Astrocyte of the spinal cord (primary cell): ENCODE measurements at regions not wholly inside any gene's neighbourhood (a gene's known extent, or its start where the extent isn't known, plus 50 kb on each side); places are given as distances from the start of the nearest gene placed in this dataset.

Experiments used
- DNase-seq: peaks from one replicate; pipeline ENCODE4 v3.0.0; 2011; ENCODE audit warnings: low read depth, low spot score
- H3K4me3 ChIP-seq: 2 replicates; pipeline ENCODE4 v1.5.1; 2011; ENCODE audit warnings: low read depth, mild to moderate bottlenecking, low read length, moderate library complexity
- CTCF ChIP-seq: IDR thresholded peaks from 2 replicates; pipeline ENCODE4 v1.5.1; 2012; ENCODE audit warnings: low read depth, mild to moderate bottlenecking, low read length, inconsistent platforms
- in situ Hi-C: cut with HindIII; loops from 2 replicates; pipeline ENCODE4 v1.10.0; 2017; ENCODE audit warnings: low sequenced_read_pairs

- no peak overlapping the region for H3K4me3 ChIP-seq
- no peak for TF ChIP-seq CTCF
- in situ Hi-C loops, result no loop called here
- peak; percentile 28 for DNase-seq
Measured at GRCh38 chr15:85314146-85314545, 66.3 kb upstream of the AKAP13 start.

GRCh38 chr15:85314633-85315032 lies 65.8 kb upstream of the AKAP13 start:
- in situ Hi-C loops, result no loop called here
- no peak for DNase-seq
- H3K4me3 ChIP-seq, result no peak overlapping the region
- TF ChIP-seq CTCF, result no peak

DNA sequence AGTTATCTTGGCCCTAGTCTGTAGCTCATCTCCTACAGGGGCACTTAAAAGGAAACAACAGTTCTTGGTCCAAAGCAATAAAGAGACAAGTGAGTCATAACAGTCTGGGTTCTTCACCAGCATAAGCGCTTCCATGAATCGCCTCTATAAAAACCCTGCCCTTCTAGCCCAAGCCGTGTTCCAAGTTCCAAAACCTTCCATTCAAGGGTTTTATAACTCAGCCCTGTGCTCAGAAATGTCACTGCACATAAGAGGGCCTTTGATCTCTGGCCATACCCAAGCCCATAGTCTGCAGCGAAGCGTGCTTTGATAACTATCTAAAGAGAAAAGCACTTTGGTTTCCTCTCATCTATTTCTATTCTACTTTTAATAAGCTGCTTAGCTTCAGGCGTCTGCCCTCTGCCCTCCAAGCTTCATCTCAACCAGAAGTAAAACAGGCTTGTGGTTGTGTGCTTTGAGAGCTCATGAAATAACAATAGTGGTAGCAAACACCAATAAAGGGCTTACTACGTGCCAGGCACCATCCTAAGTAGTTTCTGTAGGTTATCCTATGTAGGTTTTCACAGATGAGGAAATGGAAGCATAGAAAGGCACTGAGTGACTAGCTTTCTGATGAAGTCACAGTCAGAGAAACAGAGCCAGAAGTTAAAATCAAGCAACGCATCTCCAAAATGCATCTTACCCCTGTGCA lies 64.0 kb upstream of the AKAP13 start:
- H3K4me3 ChIP-seq, result no peak overlapping the region
- no peak for TF ChIP-seq CTCF
- in situ Hi-C loops, result no loop called here
- peak; percentile 76 for DNase-seq

DNA sequence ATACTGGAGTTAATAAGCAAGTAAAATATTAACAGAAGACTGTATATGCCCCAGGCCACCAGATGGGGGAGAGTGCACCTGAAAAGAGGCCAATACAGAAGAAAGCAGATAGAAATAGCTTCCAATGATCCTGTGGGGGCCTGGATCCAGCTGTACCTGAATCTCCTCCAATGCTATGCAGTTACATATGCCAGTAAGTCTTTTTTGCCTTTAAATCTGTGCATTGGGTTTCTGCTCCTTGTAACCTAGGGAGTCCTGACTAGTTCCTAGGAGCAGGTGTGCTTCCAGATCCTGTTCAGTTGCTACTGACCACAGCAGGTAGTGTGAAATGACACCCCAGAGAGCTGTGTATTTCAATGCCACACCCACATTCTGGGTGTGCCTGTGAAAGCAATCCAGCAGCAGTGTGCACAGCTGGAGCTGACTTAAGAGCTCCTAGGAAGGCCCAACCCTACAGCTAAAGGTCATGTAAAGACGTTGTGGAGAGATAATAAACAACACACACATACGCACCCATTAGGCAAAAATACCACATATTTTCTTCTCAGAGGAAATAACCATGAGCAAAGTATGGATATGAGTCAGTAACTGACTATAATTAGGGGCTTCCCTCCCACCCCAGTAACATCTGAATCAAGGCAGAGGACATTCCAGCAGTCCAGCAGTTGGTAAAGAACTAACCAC lies 62.2 kb upstream of the AKAP13 start:
- peak; percentile 97 for DNase-seq

GRCh38 chr15:85318732-85319076 lies 61.7 kb upstream of the AKAP13 start:
- no peak for DNase-seq

More for the DNA sequence above, 62.2 kb upstream of the AKAP13 start:
- peak; percentile 22 for TF ChIP-seq CTCF
- H3K4me3 ChIP-seq, result no peak overlapping the region
- in situ Hi-C loops, result no loop called here

DNA sequence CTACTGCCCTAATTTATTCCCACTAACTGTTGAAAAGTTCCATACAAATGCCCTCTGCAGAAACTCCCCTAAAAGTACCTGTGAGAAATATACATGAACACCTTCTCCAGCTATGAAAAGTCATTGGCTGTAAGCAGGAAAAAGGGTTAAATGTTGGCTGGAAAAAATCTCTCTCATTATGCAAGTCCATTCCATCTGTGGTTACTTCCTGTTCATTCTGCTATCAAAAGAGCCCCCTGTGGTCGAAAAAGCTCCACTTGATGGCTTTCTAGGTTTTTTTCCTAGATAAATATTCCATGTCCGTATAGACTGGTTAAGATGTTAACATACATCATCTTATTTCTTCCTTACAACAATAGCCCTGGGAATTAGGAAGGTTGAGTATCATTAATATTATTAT lies 56.2 kb upstream of the AKAP13 start:
- peak; percentile 33 for DNase-seq
- in situ Hi-C loops, result no loop called here
- no peak overlapping the region for H3K4me3 ChIP-seq
- TF ChIP-seq CTCF, result no peak

More at GRCh38 chr15:85318732-85319076, 61.7 kb upstream of the AKAP13 start:
- H3K4me3 ChIP-seq, result no peak overlapping the region
- no peak for TF ChIP-seq CTCF
- in situ Hi-C loops, result no loop called here
